Stimulated activated CD8-positive, alpha-beta memory T cell treated with anti-CD3 and anti-CD28 coated beads, Interleukin-4, amount 100 ng/mL, for 24 hours (primary cell): ENCODE measurements at regions not wholly inside any gene's neighbourhood (a gene's known extent, or its start where the extent isn't known, plus 50 kb on each side); places are given as distances from the start of the nearest gene placed in this dataset.

Experiments
- DNase-seq: peaks from one replicate; pipeline ENCODE4 v3.0.0-alpha.2; 2020; ENCODE audit warnings: low read depth

GRCh38 chr2:13015532-13016320, 299.0 kb downstream of the TRIB2 start:
- DNase-seq: no peak

GRCh38 chr2:13018490-13018889, 301.8 kb downstream of the TRIB2 start:
- DNase-seq: no peak

DNA sequence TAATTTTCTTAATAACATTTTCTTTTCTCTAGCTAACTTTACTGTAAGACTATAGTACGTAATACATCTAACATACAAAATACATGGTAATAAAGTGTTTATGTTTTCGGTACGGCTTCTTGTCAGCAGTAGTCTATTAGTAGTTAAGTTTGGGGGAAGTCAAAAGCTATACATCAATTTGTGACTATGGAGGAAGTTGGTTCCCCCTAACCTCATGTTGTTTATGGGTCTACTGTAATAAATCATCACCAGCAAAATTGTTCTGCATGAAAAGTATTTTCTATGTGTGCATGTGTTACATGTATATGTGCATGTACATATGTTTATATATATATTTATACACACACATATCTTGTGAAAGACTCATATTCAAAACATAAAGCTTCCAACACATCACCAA, 303.0 kb downstream of the TRIB2 start:
- DNase-seq: no peak

- DNase-seq: no peak
These were observed 303.7 kb downstream of the TRIB2 start for GRCh38 chr2:13020469-13020868.

DNA sequence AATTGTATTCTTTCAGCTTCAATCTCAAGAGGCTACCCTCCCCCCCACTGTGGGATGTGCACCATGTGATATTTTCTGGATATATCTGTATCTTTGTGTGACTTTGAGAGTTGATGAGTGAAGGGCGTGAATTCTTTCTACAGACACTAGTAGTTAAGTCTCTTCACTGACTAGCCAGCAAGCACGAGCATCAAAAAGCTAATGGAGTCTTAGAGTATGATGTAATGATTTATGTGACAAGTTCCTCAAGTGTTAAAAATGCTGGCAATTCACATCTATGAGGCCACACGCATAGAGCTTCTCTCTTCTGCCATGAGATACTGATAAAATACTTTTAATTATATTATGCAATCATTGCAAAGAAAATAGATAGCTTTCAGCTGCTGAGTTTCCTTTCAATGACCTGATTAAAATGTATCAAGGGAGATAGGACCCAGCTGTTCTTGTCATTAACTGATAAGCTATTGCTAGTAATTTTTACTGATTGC, 304.8 kb downstream of the TRIB2 start:
- no peak for DNase-seq

DNA sequence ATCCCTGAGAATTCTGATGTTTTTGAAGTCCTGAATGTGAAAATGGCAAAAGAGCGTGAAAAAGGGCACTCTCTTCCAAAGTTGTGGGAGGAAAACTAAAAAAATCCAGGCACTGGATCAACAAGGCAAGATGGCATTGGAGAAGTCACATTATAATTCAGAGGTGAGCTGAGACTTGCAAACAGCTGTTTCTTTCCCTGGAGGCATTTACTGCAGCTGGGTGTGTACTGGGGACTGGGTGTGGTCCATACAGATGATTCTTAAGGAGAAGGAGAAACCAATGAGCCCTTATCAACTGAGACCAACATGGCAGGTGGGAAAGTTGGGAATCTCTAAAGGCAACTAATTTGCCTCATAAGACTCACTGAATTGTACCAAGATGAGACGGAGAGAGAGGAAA, 313.9 kb downstream of the TRIB2 start:
- DNase-seq: no peak

DNA sequence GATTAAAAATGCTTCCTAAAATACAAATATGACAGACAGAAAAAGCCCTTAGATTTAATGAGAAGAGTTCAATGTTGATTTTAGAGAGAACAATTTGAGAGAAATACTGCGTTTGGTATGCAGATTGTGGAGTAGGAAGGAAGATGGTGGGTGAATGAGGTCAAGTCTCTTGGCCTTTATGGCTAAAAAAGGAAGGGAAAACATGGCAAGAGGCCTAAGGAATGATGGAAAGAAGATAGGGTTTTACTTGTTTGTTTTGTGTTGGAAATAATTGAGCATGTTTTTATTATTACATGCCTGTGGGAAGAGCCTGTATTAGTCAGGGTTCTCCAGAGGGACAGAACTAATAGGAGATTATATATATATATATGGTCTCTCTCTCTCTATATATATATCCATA, 318.1 kb downstream of the TRIB2 start:
- DNase-seq: no peak

GRCh38 chr2:13035866-13036265, 319.1 kb downstream of the TRIB2 start:
- DNase-seq: no peak

GRCh38 chr2:13040043-13040442, 323.3 kb downstream of the TRIB2 start:
- no peak for DNase-seq

DNA sequence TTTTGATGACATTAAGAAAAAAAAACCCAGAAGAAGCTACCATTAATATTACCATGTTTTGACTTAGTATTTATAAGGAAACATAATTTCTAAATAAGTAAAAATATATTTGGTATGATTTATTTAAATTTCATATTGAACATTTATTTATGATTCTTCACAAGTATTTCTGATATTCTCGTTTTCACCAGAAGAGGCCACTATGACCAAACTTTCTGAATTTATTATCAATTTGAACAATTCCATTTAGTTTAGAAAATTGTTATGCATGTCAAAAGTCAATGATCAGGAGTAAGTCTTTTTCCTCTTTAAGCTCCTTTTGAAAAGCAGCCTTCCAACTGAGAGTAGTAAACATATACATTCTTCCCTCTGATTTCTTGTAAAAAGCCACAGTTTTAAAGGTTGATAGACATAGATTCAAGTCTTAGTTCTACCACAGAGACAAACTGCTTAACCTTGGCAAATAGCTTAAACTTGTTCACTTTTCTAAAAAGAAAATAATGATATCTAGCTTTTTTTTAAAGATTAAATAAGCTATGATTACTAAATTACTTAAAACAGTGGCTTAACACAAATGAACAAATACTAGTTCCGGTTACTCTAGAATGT, 329.9 kb downstream of the TRIB2 start:
- no peak for DNase-seq

GRCh38 chr2:13050764-13051163, 334.0 kb downstream of the TRIB2 start:
- DNase-seq: no peak

GRCh38 chr2:13052547-13052946, 335.8 kb downstream of the TRIB2 start:
- DNase-seq: no peak

DNA sequence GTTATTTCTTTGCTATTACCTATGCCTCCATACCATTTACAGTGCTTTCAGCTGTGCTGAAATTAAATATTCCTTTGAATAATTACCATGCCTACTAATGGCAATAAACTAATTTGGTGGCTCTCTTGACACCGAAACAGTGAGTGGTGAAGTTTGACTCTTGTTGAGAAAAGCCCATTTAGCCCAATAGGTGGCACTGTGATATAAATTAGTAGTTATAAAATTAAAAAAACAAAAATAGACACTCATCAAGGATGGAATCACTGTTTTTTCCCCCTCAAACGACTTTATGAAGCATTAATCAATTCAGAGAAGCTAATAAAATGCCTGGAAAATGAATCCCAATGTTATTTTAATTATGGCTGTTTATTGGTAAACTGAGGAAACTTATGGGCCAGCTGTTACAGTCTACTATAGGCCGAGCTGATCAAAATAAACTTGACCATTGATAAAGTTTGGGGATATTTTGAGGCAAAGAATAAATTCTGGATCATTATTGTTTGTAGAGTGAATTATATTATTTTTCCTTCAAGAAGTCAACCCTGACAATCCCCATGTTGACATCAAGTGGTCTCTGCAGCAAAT, 339.6 kb downstream of the TRIB2 start:
- DNase-seq: no peak

GRCh38 chr2:13057671-13058070, 340.9 kb downstream of the TRIB2 start:
- DNase-seq: no peak

- no peak for DNase-seq
These were observed 349.9 kb downstream of the TRIB2 start for GRCh38 chr2:13066676-13067075.

- no peak for DNase-seq
These were observed 350.8 kb downstream of the TRIB2 start for GRCh38 chr2:13067508-13067907.

GRCh38 chr2:13089971-13090370, 373.2 kb downstream of the TRIB2 start:
- no peak for DNase-seq

GRCh38 chr2:13091455-13091854, 374.7 kb downstream of the TRIB2 start:
- DNase-seq: no peak

DNA sequence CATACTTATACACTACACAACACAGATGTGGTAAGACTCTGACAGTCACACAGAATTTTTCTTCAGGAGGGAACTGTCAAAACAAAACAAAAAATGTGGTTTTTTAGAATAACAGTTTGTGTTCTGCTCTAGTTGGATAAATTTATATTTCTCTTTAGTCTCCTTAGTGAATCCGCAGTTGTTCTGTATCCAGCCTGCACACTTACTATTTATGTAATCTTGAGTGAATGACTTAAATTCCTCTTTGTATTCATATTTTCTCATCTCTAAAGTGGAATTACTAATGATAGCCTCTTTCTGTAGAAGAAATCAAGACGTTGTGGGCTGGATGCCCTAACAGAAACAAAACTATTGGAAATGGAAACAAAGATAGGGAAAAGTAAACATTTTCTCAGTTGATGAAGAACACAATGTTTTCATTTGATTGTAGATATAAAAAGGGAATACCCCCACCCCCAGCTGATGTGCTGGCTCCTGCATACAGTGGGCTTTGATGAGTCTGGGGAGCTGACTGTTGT, 375.2 kb downstream of the TRIB2 start:
- DNase-seq: no peak

DNA sequence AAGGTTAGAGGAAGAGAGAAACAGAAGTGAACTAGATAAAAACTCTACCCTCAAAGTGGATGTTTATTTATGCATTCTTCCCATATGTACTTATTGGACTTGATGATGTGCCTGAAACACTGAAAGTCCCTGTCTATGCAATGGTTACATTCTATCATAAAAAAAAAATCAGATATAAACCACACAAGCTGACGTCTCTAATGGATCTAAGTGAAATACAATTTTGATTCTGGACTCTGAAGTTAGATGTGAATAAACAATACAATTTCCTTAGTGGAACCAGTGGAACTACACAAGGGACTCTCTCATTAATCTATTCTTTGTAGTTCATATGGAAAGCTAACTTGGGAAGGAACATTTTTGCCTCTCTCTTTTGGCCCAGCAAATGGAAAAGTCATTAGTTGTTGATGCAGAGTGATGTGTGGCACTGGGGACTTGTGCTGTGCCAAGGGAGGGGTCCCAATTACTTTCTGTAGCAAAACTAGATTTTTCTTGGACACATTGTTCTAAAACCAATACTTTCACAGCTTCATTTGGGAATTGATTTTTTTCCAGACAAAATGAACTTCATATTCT, 376.8 kb downstream of the TRIB2 start:
- DNase-seq: no peak

DNA sequence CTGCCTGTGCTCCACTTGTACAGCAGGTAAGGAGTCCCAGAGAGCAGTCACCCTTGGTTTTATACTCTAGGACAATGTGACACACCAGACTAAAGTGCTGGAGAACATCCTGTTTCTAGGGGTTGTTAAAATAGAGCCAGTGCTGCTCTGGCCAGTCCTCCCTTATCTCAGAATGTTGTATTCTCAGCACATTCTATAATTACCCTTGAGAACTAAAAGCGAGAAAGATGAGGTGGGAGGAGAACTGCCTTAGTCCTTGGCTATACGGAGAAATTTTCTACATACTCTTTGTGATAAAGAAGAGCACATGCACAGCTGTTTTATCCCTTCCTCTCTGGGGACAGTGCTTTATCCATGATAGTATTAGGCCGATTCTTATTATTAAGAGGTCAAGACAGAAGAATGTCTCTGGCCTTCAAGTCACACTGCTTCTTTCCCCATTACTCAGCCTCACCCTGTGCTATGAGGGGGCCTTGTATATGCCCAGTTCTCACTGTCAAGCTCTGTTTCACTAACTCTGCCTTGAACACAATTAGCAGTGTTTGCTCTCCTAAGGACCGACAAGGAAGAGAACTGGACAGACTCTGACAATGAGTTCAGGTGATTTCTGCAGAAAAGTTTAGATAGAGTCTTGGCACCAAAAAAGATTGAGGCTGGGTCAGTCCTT, 385.8 kb downstream of the TRIB2 start:
- no peak for DNase-seq

DNA sequence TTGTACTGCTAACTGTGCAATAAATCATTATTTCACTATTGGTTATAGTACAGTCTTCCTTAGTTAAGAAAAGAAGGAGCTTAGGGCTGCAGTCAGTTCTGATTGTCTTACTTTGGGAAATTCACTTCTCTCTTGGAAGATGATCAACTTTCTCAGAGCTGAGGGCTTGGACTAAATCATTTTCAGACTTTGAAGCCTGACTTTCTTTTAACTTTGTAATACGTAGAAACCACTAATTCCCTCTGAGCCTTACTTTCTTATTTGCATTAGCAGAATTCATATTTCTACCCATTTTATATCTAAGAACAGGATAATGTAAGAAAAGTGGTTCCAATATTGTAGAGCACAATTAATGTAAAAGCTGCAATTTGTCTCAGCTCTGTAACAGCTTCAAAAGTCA, 386.4 kb downstream of the TRIB2 start:
- DNase-seq: no peak
